WI38 (cell line): ENCODE measurements at regions not wholly inside any gene's neighbourhood (a gene's known extent, or its start where the extent isn't known, plus 50 kb on each side); places are given as distances from the start of the nearest gene placed in this dataset.

Source experiments
- H3K4me3 ChIP-seq: 2 replicates; pipeline ENCODE4 v1.5.1; 2011; ENCODE audit warnings: low read depth, mild to moderate bottlenecking, control low read depth, low read length
- TF ChIP-seq, protein P1 (sequence below): IDR thresholded peaks from 2 replicates; pipeline ENCODE4 v1.5.1; 2012; ENCODE audit warnings: low read depth, mild to moderate bottlenecking, control low read depth, low read length

DNA sequence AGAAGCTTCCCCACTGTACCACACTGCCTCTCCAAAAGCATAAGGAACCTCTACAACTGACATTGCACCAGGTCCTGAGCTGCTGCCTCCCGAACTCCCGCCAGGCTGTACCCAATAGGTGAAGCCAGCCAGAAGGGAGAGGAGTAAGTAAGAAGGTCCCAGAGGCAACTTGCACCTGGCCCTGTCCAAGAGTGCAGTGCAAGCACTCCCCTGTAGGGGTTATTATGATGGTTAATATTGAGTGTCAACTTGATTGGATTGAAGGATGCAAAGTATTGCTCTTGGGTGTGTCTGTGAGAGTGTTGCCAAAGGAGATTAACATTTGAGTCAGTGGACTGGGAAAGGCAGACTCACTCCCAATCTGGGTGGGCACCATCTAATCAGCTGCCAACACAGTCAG lies 879.3 kb upstream of the SLIT2 start:
- no peak overlapping the region for H3K4me3 ChIP-seq
- TF ChIP-seq, protein P1, sequence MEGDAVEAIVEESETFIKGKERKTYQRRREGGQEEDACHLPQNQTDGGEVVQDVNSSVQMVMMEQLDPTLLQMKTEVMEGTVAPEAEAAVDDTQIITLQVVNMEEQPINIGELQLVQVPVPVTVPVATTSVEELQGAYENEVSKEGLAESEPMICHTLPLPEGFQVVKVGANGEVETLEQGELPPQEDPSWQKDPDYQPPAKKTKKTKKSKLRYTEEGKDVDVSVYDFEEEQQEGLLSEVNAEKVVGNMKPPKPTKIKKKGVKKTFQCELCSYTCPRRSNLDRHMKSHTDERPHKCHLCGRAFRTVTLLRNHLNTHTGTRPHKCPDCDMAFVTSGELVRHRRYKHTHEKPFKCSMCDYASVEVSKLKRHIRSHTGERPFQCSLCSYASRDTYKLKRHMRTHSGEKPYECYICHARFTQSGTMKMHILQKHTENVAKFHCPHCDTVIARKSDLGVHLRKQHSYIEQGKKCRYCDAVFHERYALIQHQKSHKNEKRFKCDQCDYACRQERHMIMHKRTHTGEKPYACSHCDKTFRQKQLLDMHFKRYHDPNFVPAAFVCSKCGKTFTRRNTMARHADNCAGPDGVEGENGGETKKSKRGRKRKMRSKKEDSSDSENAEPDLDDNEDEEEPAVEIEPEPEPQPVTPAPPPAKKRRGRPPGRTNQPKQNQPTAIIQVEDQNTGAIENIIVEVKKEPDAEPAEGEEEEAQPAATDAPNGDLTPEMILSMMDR, result no peak

DNA sequence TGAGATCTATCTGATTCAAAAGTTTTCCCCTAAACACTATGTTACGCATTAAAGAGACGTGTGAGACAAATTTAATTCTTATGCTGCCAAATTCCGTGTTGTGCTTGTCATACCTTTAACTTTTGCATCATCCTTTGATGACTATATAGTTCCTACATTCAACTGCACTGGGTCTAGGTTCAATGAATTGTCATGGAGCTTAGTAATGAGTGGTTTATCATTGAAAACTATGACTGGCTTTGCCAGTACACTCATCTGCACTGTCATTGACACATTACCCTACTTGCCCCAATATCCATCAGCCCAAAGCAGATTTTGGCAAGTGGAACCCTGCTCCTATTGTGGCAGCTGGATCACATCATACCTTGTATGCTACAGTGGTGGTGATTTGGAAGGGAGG lies 882.9 kb upstream of the SLIT2 start:
- TF ChIP-seq, protein P1, result no peak

DNA sequence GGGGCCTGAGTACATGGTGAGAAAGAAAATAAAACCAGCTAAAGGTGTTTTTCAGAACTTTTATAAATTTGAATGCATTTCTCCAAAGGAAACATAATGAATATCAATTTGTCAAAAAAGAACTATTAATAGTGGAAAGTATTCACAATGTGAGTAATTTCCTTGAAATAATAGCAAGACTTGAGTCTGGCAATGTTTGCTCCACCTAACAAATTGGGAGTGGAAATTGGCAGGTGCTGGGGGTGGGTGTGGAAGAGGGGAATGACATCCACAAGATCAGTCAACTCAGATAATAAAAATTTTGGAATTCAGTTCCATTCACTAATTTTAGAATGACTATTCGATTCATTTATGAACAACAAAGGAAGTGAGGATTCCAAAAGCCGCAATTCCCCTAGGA lies 884.8 kb upstream of the SLIT2 start:
- H3K4me3 ChIP-seq, result no peak overlapping the region
- TF ChIP-seq, protein P1, result no peak

More for the DNA sequence above, 882.9 kb upstream of the SLIT2 start:
- H3K4me3 ChIP-seq, result no peak overlapping the region

DNA sequence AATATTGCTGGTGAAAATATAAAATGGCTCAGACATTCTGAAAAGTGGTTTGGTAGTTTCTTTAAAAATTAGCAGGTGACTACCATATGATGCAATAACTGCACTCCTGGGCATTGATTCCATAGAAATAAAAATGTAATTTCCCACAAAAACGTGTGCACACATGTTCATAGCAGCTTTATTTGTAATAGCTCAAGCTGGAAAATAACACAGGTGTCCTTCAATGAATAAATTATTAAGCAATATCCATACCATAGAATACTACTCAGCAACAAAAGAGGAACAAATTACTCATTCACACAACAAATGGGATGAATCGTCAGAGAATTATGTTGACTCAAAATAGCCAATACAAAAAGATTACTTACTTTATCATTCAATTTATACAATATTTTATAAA lies 893.7 kb upstream of the SLIT2 start:
- TF ChIP-seq, protein P1, result no peak
- H3K4me3 ChIP-seq, result no peak overlapping the region

DNA sequence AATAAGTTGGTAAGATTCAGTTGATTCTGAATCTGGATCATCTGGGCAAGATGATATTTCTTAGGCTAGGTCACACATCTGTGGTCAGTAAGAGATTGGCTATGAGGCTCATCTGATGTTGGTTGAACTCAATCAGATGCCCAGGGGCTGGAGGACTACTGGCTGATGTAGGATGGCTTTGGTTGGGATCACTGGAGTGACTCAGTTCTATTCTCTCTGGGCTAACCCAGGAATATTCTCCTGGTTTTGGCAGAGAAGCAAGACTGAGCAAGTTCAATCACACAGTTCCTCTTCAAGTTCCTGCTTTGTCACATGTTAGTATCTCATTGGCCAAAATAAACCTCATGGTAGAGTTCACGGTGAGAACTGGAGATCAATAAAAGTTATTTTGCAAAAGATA lies 902.3 kb upstream of the SLIT2 start:
- no peak overlapping the region for H3K4me3 ChIP-seq
- TF ChIP-seq, protein P1, result no peak

GRCh38 chr4:19348746-19349145 lies 903.0 kb upstream of the SLIT2 start:
- TF ChIP-seq, protein P1, result no peak
- H3K4me3 ChIP-seq, result no peak overlapping the region

- H3K4me3 ChIP-seq, result no peak overlapping the region
- TF ChIP-seq, protein P1, result no peak
Measured at GRCh38 chr4:19346636-19347035, 905.1 kb upstream of the SLIT2 start.
